GM03348 (cell line): ENCODE measurements at regions not wholly inside any gene's neighbourhood (a gene's known extent, or its start where the extent isn't known, plus 50 kb on each side); places are given as distances from the start of the nearest gene placed in this dataset.

Source experiments
- DNase-seq: peaks from one replicate; pipeline ENCODE4 v3.0.0; 2012; ENCODE audit warnings: low spot score

- DNase-seq = no peak
These were observed 99.3 kb downstream of the NUDT12 start for GRCh38 chr5:103463261-103463660.

GRCh38 chr5:103461243-103461642, 101.3 kb downstream of the NUDT12 start:
- peak; percentile 71 for DNase-seq

- DNase-seq = no peak
These were observed 104.0 kb downstream of the NUDT12 start for GRCh38 chr5:103458497-103459040.

- no peak for DNase-seq
These were observed 106.1 kb downstream of the NUDT12 start for GRCh38 chr5:103456476-103456875.

- no peak for DNase-seq
These were observed 106.8 kb downstream of the NUDT12 start for GRCh38 chr5:103455796-103456195.

GRCh38 chr5:103454770-103455169, 107.8 kb downstream of the NUDT12 start:
- DNase-seq = no peak

- DNase-seq = peak; percentile 61
These were observed 109.9 kb downstream of the NUDT12 start for GRCh38 chr5:103452666-103453065.

- DNase-seq = no peak
These were observed 110.5 kb downstream of the NUDT12 start for GRCh38 chr5:103452089-103452488.

- DNase-seq = no peak
These were observed 111.3 kb downstream of the NUDT12 start for GRCh38 chr5:103451261-103451660.

GRCh38 chr5:103450333-103451061, 112.1 kb downstream of the NUDT12 start:
- DNase-seq = peak; percentile 69

GRCh38 chr5:103446813-103447212, 115.8 kb downstream of the NUDT12 start:
- DNase-seq = no peak

- no peak for DNase-seq
These were observed 117.1 kb downstream of the NUDT12 start for GRCh38 chr5:103445426-103446035.

- DNase-seq = no peak
These were observed 118.1 kb downstream of the NUDT12 start for GRCh38 chr5:103444333-103445038.

- DNase-seq = no peak
These were observed 119.8 kb downstream of the NUDT12 start for GRCh38 chr5:103442750-103443149.

- no peak for DNase-seq
These were observed 121.1 kb downstream of the NUDT12 start for GRCh38 chr5:103441523-103441922.

GRCh38 chr5:103439007-103439406, 123.6 kb downstream of the NUDT12 start:
- no peak for DNase-seq

- DNase-seq = no peak
These were observed 125.9 kb downstream of the NUDT12 start for GRCh38 chr5:103436656-103437055.

- DNase-seq = no peak
These were observed 126.5 kb downstream of the NUDT12 start for GRCh38 chr5:103436112-103436511.

- no peak for DNase-seq
These were observed 127.3 kb downstream of the NUDT12 start for GRCh38 chr5:103435136-103435889.

- DNase-seq = no peak
These were observed 128.5 kb downstream of the NUDT12 start for GRCh38 chr5:103434057-103434456.

GRCh38 chr5:103433211-103433610, 129.4 kb downstream of the NUDT12 start:
- DNase-seq = peak; percentile 52

- no peak for DNase-seq
These were observed 133.7 kb downstream of the NUDT12 start for GRCh38 chr5:103428923-103429322.
